Bronchial epithelial cell (primary cell): ENCODE measurements at regions not wholly inside any gene's neighbourhood (a gene's known extent, or its start where the extent isn't known, plus 50 kb on each side); places are given as distances from the start of the nearest gene placed in this dataset.

Experiments
- DNase-seq: peaks from one replicate; pipeline ENCODE4 v3.0.0-alpha.2; 2010; ENCODE audit warnings: low read depth
- FAIRE-seq: peaks from 2 replicates; lab custom pipeline; 2011; peaks lifted over from hg19 to GRCh38; lab: Jason Lieb, UNC
- H3K27me3 ChIP-seq: 2 replicates; pipeline ENCODE4 v1.5.1; 2011; ENCODE audit warnings: low read length; ENCODE audit not compliant: control insufficient read depth, insufficient read depth
- H3K36me3 ChIP-seq: 2 replicates; pipeline ENCODE4 v1.5.1; 2011; ENCODE audit warnings: low read length; ENCODE audit not compliant: control insufficient read depth, insufficient read depth
- H3K4me3 ChIP-seq: 2 replicates; pipeline ENCODE4 v1.5.1; 2011; ENCODE audit warnings: mild to moderate bottlenecking, low read depth, low read length, control low read depth
- TF ChIP-seq, protein P1 (sequence below): IDR thresholded peaks from 2 replicates; pipeline ENCODE4 v1.5.1; 2011; ENCODE audit warnings: mild to moderate bottlenecking, moderate library complexity, low read length, control low read depth, inconsistent platforms; ENCODE audit not compliant: insufficient read depth, severe bottlenecking

DNA sequence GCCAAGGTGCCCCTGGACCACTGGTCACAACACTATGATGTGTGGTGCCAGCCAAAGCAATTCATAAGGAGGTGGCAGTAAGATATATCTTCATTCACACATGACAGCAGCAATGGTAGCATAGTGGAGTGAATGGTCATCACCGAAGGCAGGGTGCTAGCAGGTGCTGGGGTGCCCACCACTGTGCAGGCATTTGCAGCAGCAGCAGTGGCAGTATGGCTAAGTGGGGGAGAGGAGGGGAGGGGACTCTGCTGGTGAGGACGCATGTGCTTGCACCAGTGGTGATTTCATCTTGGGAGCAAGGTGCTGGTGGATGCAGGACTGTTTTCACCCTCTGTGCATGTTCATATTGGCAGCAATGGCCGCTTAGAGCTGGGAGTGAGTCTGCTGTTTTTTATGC is 419.1 kb upstream of the KLHL4 start:
- TF ChIP-seq, protein P1, sequence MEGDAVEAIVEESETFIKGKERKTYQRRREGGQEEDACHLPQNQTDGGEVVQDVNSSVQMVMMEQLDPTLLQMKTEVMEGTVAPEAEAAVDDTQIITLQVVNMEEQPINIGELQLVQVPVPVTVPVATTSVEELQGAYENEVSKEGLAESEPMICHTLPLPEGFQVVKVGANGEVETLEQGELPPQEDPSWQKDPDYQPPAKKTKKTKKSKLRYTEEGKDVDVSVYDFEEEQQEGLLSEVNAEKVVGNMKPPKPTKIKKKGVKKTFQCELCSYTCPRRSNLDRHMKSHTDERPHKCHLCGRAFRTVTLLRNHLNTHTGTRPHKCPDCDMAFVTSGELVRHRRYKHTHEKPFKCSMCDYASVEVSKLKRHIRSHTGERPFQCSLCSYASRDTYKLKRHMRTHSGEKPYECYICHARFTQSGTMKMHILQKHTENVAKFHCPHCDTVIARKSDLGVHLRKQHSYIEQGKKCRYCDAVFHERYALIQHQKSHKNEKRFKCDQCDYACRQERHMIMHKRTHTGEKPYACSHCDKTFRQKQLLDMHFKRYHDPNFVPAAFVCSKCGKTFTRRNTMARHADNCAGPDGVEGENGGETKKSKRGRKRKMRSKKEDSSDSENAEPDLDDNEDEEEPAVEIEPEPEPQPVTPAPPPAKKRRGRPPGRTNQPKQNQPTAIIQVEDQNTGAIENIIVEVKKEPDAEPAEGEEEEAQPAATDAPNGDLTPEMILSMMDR, result no peak
- no peaks in the 10 kb centered on the region for H3K36me3 ChIP-seq
- FAIRE-seq (no peak), DNase-seq (no peak)
- no peaks in the 10 kb centered on the region for H3K27me3 ChIP-seq
- no peak overlapping the region for H3K4me3 ChIP-seq

DNA sequence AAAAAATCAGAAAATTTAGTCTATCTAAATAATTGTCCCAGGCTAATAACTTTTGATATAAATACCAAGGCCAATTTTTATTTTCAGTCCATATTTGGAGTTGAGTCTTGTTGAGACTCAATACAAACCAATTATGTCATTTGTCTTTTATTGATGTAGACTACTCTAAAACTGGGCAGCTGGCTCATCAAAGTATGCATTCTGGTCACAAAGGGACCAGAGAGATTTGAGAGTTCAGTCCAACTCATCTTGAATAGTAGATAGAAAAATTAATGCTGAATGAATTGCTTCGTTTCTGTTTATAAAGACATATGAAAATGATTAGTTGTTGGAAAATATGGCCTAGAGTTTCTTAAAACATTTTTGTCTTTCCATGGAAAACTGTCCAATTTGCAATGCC is 412.5 kb upstream of the KLHL4 start:
- H3K27me3 ChIP-seq, result no peaks in the 10 kb centered on the region
- DNase-seq, result no peak
- FAIRE-seq, result no peak
- no peaks in the 10 kb centered on the region for H3K36me3 ChIP-seq
- H3K4me3 ChIP-seq, result no peak overlapping the region
- TF ChIP-seq, protein P1, result no peak

DNA sequence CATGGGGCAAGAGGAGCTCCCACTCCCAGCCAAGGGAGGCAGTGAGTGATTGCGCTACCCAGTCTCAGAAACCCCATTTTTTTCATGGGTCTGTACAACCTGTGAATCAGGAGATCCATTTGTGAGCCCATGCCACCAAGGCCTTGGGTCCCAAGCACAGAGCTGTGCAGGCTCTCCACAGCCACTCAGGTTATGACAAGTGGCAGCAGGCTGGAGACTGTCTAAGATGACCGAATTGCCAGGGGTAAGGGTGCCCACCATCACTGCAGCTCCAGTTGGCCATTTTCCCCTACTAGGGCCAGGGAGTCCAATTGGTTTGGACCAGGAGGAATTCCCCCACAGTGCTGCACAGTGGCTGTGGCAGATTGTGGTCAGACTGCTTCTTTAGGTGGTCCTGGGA is 407.5 kb upstream of the KLHL4 start:
- no peaks in the 10 kb centered on the region for H3K36me3 ChIP-seq
- DNase-seq (no peak), FAIRE-seq (no peak)
- no peak overlapping the region for H3K4me3 ChIP-seq
- no peaks in the 10 kb centered on the region for H3K27me3 ChIP-seq
- TF ChIP-seq, protein P1, result no peak

DNA sequence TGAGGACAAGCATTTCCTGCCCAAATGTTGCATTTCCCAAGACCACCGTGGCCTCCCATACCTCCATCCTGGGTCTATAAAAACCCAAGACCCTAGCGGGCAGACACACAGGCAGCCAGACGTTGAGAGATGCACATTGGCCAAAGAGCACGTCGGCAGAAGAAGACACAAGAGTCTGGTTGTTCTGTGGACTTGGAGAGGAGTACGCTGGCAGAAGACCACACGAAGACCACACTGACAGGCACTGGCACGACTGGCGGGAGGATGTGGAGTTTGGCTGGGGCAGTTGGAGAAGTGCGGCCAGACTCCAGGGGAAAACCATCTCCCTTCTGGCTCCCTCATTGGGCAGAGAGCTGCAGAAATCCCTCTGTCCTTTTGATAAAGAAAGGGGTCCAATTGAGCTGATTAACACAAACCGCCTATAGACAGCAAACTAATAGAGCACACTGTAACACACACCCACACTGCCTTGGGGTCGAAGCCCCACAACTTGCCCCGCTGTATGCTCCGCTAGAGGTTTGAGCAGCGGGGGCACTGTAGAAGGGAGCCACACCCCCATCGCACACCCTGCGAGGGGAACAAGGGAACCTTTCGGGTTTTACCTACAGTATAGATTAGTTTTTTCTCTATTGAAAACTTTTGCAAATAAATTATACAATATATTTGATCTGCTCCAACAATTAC is 376.7 kb upstream of the KLHL4 start:
- Histone ChIP-seq H3K36me3 (no peaks in the 10 kb centered on the region), H3K4me3 (no peak overlapping the region), H3K27me3 (no peaks in the 10 kb centered on the region)
- DNase-seq (no peak), FAIRE-seq (no peak)
- TF ChIP-seq, protein P1, result no peak

DNA sequence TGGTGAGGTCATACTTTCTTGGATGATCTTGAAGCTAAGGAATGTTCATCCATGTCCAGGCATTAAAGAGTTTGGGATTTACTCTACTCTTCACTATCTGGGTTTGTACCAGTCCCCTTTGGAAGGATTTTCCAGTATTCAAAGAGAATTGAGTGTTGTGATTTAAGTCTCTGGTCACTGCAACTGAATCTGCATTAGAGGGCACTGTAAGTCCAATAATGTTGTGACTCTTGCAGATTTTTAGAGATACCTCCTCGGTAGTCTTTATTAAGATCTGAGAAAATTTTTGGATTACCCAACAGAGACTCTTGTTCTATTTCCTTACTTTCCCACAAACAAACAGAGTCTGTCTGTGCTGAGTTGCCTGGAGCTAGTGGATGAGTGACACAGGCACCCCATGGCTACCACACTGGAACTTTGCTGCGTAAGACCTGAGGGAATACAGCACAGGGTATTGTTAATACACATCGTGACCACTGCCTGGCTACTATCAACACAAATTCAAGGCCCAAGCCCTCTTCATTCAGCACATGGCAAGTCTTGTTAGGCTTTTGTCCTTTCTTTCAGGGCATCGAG is 357.1 kb upstream of the KLHL4 start:
- TF ChIP-seq, protein P1, result no peak
- FAIRE-seq, result peak; percentile 7
- no peak for DNase-seq
- Histone ChIP-seq H3K27me3 (no peaks in the 10 kb centered on the region), H3K36me3 (no peaks in the 10 kb centered on the region), H3K4me3 (no peak overlapping the region)
